Ishikawa (cell line): ENCODE measurements at regions not wholly inside any gene's neighbourhood (a gene's known extent, or its start where the extent isn't known, plus 50 kb on each side); places are given as distances from the start of the nearest gene placed in this dataset.

Experiments used
- CEBPB ChIP-seq: IDR thresholded peaks from 2 replicates; pipeline ENCODE4 v1.6.1; 2012
- EP300 ChIP-seq: IDR thresholded peaks from 2 replicates; pipeline ENCODE4 v1.6.1; 2012; ENCODE audit warnings: borderline replicate concordance
- MAX ChIP-seq: IDR thresholded peaks from 2 replicates; pipeline ENCODE4 v1.6.1; 2012
- NFIC ChIP-seq: IDR thresholded peaks from 2 replicates; pipeline ENCODE4 v1.6.1; 2012
- REST ChIP-seq: IDR thresholded peaks from 2 replicates; pipeline ENCODE4 v1.6.1; 2012; ENCODE audit warnings: low read depth, mild to moderate bottlenecking
- TAF1 ChIP-seq: IDR thresholded peaks from 2 replicates; pipeline ENCODE4 v1.6.1; 2012; ENCODE audit warnings: low read depth, mild to moderate bottlenecking
- TCF12 ChIP-seq: IDR thresholded peaks from 2 replicates; pipeline ENCODE4 v1.6.1; 2012; ENCODE audit warnings: low read depth
- USF1 ChIP-seq: IDR thresholded peaks from 2 replicates; pipeline ENCODE4 v1.6.1; 2012
- ZBTB7A ChIP-seq: IDR thresholded peaks from 2 replicates; pipeline ENCODE4 v1.6.1; 2012; ENCODE audit warnings: low read depth

- TF ChIP-seq TAF1 (no peak), USF1 (no peak), TCF12 (no peak), EP300 (no peak), NFIC (no peak), MAX (no peak), REST (no peak), ZBTB7A (no peak), CEBPB (no peak)
Observed at GRCh38 chr9:87827341-87827740, 55.3 kb upstream of the SPATA31E1 start.
